Astrocyte of the hippocampus (primary cell): ENCODE measurements at regions not wholly inside any gene's neighbourhood (a gene's known extent, or its start where the extent isn't known, plus 50 kb on each side); places are given as distances from the start of the nearest gene placed in this dataset.

ENCODE experiments used
- DNase-seq: peaks from one replicate; pipeline ENCODE4 v3.0.0; 2011; ENCODE audit warnings: low read depth, low spot score

DNA sequence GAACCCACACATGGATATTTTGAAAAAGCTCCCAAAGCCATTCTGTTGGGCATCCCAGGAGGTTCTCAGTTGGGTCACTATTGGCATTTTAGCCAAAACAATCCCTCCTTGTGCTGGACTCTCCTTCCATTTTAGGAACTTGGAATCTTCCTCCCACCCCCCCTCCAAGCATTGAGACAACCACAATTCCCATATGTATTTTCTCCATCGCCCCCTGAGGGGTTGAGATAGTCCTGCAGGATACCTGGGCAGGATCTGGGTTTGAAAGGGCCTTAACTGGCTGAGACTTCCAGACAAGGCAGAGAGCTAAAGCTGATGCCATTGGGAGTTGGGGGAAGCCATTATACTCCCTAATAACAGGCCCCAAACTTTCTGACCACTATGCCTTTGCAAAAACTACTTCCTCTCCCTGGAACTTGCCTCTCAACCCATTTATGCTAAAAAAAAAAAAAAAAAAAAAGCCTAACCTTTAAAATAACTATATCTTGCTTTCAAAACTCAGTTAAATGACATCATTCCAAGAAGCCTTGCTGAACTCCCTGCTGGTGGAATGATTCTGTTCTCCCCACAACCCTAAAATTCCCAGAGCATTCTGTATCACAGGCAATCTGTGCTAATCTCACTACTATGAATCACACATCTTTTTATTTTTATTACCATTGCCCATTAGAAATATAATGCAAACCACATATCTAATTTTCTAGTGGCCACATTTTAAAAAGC, 77.5 kb upstream of the PDE1C start:
- DNase-seq, result no peak

- DNase-seq, result no peak
These were observed 75.7 kb upstream of the PDE1C start for GRCh38 chr7:32145911-32146310.

GRCh38 chr7:32144676-32145075, 74.5 kb upstream of the PDE1C start:
- no peak for DNase-seq

DNA sequence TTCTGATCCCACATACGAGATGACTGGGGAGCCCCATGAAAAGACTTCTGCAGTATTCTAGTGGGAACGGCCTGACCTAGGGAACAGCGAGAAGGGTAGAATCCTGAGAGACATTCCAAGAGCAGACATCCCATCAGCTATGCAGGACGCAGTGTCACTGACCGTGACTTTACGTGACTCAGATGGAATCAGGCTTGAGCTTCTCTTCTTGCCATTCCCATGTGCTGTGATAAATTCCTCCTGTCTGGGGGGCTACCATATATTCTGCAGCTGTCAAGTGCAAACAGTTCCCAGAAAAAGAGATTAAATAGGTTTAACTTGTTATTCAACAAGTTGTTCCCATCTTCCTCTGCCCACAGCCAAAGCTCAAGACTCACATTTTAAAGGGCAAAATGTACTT, 73.1 kb upstream of the PDE1C start:
- DNase-seq, result no peak

- DNase-seq, result peak; percentile 73
These were observed 72.4 kb upstream of the PDE1C start for GRCh38 chr7:32142649-32143048.

DNA sequence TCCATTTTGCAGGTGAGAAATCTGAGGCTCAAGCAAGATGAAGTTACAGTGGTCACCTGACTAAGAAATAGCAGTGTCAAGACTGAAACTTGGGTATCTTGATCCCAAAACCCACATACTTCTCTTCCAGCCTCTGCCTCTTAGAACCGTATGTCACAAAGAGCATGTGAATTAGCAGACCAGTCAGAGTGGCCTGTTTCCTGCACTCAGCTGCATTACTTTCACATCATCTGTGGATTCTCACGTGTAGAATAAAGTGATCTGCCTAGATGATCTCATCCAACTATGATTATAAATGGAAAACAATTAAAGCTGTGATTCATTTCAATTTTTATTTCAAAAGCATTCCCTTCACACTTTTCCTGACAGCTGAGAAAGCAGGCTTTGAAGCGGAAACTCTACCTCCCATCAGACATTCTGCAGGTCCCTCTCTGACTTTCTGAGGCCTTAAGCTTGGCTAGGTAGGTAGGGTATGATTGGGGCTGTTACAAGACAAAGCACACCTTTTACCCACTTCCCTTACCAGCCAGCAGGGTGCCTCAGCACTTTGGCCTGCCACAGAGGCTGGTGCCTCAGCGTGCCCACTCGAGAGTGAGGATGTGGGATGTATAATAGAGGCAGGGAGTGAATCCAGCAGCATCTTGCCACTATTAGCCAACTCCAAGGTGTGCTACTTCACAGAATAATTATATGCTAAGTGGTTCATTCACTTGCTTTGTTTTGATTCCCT, 70.2 kb upstream of the PDE1C start:
- no peak for DNase-seq

DNA sequence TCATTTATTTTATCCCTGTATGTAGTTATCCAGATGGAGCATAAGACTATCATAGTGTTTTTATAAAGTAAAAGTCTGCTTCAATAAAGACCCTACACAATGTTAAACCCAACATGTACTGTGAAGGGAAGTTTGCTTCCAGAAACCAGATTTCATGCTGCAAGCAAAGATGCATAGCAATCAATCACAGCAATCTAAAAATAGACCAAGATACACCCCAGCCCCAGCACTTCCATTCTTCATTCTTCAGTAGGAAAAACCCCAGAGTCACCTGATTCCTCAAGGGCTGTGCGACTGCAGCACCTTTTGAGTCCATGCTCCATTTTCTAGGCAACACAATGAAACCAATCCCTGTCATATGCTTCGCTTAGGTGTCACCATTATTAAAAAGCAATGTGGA, 66.9 kb upstream of the PDE1C start:
- DNase-seq, result no peak

DNA sequence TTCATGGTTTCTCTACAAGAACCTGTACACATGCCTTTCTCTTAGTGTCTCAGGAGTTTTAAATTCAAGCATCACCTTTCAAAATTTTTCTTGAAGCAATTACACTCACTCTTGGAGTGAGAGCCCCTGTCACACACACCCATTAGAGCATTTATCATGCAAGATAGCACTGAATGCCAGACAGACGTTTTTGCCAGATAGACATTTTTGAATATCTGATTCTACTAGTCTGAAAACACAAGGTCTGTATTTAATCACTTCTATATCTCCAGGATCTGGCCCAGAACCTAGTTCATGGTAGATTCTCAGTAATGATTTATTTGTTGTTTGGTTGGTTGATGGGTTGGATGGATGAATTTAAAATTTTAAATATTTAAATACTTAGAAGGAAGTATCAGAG, 60.9 kb upstream of the PDE1C start:
- no peak for DNase-seq

DNA sequence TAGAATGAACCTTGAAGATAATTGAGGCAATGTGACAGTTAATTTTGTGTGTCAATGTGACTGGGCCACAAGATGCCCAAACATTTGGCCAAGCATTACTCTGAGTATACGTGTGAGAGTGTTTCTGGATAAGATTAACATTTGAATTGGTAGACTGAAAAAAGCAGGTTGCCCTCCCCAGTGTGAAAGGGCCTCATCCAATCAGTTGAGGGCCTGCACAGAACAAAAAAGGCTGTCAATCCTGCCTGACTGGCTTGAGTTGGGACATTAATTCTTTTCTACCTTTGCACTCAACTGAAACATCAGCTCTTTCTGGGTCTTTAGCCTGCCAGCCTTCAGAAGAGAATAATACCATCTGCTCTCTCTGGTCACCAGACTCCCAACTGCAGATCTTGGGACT, 56.6 kb upstream of the PDE1C start:
- no peak for DNase-seq
